MM.1S (cell line): ENCODE measurements at regions not wholly inside any gene's neighbourhood (a gene's known extent, or its start where the extent isn't known, plus 50 kb on each side); places are given as distances from the start of the nearest gene placed in this dataset.

Source experiments
- EZH2 ChIP-seq: fragments of 300-600 bp; sonication (generic); optimal IDR thresholded peaks from 2 replicates; pipeline ENCODE3; 2017; ENCODE audit warnings: low read depth, mild to moderate bottlenecking, antibody characterized with exemption, low read length, mixed read lengths
- TF ChIP-seq, protein P1 (sequence below): fragments of 300-600 bp; sonication (generic); IDR thresholded peaks from 2 replicates; pipeline ENCODE4 v1.5.1; 2016; ENCODE audit warnings: antibody characterized with exemption, low read length, mixed read lengths

DNA sequence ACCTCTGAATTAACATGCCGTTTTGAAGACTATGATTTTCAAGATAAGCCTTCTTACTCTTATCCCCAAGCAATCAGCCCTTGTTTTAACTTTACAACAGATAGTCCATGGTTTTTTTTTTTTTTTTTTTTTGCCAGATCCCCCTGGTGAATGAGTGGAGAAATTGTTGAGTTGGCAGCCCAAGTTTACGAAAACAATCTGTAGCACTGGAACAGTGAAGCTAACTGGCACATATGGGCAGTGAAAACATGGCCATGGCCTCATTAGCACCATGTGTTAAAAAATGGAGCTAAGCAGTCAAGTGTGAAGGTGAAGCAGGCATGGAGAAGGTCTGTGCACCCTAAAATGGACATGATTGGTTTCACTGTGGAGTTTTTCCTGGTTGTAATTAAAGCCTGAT lies 812.1 kb upstream of the MIR17HG start:
- TF ChIP-seq, protein P1, sequence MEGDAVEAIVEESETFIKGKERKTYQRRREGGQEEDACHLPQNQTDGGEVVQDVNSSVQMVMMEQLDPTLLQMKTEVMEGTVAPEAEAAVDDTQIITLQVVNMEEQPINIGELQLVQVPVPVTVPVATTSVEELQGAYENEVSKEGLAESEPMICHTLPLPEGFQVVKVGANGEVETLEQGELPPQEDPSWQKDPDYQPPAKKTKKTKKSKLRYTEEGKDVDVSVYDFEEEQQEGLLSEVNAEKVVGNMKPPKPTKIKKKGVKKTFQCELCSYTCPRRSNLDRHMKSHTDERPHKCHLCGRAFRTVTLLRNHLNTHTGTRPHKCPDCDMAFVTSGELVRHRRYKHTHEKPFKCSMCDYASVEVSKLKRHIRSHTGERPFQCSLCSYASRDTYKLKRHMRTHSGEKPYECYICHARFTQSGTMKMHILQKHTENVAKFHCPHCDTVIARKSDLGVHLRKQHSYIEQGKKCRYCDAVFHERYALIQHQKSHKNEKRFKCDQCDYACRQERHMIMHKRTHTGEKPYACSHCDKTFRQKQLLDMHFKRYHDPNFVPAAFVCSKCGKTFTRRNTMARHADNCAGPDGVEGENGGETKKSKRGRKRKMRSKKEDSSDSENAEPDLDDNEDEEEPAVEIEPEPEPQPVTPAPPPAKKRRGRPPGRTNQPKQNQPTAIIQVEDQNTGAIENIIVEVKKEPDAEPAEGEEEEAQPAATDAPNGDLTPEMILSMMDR = no peak
- no peak for TF ChIP-seq EZH2
